ENCODE measurements at regions not wholly inside any gene's neighbourhood (a gene's known extent, or its start where the extent isn't known, plus 50 kb on each side); places are given as distances from the start of the nearest gene placed in this dataset.

DNA sequence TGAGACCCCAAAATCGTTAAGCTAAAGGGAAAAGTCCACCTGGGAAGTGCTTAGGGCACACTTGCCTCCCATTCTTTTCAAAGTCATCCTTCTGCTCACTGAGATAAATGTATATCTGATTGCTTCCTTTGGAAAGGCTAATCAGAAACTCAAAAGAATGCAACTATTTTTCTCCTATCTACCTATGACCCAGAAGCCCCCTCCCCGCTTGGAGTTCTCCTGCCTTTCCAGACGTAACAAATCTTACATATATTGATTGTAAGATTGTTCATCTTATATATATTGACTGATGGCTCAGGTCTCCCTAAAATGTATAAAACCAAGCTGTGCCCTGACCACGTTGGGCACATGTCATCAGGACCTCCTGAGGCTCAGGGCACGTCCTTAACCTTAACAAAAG, 56.8 kb upstream of the ACAN start:
- intact Hi-C loops (cut with DNase I), result no loop called here
- Histone ChIP-seq H3K4me3 (no peak overlapping the region), H3K4me1 (replicated peaks) (no peaks in the 10 kb centered on the region), H3K9me3 (no peaks in the 10 kb centered on the region), H3K36me3 (no peaks in the 10 kb centered on the region), H3K27ac (no peak overlapping the region), H3K27me3 (replicated peaks; ENCODE audit: insufficient read depth) (no peaks in the 10 kb centered on the region)
- 73% methylated on average over 5 of the region's 5 CpGs for WGBS
- no peak for TF ChIP-seq POLR2A (IDR thresholded peaks at IDR 0.05)
- TF ChIP-seq, protein P1, sequence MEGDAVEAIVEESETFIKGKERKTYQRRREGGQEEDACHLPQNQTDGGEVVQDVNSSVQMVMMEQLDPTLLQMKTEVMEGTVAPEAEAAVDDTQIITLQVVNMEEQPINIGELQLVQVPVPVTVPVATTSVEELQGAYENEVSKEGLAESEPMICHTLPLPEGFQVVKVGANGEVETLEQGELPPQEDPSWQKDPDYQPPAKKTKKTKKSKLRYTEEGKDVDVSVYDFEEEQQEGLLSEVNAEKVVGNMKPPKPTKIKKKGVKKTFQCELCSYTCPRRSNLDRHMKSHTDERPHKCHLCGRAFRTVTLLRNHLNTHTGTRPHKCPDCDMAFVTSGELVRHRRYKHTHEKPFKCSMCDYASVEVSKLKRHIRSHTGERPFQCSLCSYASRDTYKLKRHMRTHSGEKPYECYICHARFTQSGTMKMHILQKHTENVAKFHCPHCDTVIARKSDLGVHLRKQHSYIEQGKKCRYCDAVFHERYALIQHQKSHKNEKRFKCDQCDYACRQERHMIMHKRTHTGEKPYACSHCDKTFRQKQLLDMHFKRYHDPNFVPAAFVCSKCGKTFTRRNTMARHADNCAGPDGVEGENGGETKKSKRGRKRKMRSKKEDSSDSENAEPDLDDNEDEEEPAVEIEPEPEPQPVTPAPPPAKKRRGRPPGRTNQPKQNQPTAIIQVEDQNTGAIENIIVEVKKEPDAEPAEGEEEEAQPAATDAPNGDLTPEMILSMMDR (IDR thresholded peaks at IDR 0.05), result no peak
- no peak for TF ChIP-seq POLR2AphosphoS5 (IDR thresholded peaks at IDR 0.05)
- no peak for DNase-seq (ENCODE audit: low spot score)

GRCh38 chr15:88747111-88747510, 56.1 kb upstream of the ACAN start:
- H3K27ac ChIP-seq, result no peak overlapping the region
- H3K4me3 ChIP-seq, result no peak overlapping the region
- intact Hi-C loops (cut with DNase I), result no loop called here
- H3K4me1 ChIP-seq (replicated peaks), result no peaks in the 10 kb centered on the region
- H3K9me3 ChIP-seq, result no peaks in the 10 kb centered on the region
- H3K27me3 ChIP-seq (replicated peaks; ENCODE audit: insufficient read depth), result no peaks in the 10 kb centered on the region
- DNase-seq (ENCODE audit: low spot score), result no peak
- TF ChIP-seq POLR2AphosphoS5 (IDR thresholded peaks at IDR 0.05) (no peak), POLR2A (IDR thresholded peaks at IDR 0.05) (no peak)
- TF ChIP-seq, protein P1 (IDR thresholded peaks at IDR 0.05), result no peak
- WGBS, result 67% methylated on average over 1 of the region's 1 CpG
- no peaks in the 10 kb centered on the region for H3K36me3 ChIP-seq

DNA sequence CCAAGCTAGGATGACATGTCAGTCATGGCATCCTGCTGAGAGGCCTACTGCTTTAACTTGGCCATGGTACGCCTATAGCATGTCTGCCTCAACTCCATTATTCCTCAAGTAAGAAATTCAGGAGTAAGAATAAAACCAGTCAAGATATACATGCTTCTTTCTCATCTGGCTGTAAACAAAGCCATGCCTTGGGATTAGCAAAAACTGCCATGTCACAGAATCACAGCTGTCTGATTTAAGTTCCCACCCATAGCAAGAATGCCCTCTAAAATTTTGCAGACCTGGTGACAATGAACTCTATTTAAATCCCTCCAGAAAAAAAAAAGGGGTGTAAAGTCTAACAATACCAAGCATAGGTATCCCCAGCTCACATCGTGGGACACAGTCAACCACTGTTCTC, 55.6 kb upstream of the ACAN start:
- Histone ChIP-seq H3K4me3 (no peak overlapping the region), H3K4me1 (replicated peaks) (no peaks in the 10 kb centered on the region), H3K36me3 (no peaks in the 10 kb centered on the region), H3K27me3 (replicated peaks; ENCODE audit: insufficient read depth) (no peaks in the 10 kb centered on the region), H3K9me3 (no peaks in the 10 kb centered on the region), H3K27ac (no peak overlapping the region)
- no peak for DNase-seq (ENCODE audit: low spot score)
- WGBS, result 85% methylated on average over 2 of the region's 2 CpGs
- intact Hi-C loops (cut with DNase I), result no loop called here
- TF ChIP-seq POLR2AphosphoS5 (IDR thresholded peaks at IDR 0.05) (no peak), POLR2A (IDR thresholded peaks at IDR 0.05) (no peak)
- TF ChIP-seq, protein P1 (IDR thresholded peaks at IDR 0.05), result no peak

DNA sequence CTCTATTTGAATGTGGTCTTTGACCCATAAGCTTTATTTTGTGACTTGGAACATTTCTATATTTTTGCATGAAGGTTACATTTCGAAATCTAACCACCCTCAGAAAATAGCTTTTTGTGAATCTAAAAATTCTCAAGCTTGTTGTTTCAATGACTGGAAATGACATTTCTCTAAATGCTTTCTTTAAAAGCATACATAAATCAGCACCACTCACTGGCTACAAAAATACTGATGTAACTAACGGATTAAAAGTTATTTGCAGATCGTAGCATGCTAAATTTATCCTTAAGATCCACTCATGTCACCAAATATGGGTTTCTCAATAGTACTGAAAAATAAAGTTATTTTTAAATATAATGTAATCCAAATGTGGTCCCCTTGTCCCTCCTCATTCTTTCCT, 55.2 kb upstream of the ACAN start:
- H3K4me1 ChIP-seq (replicated peaks), result no peaks in the 10 kb centered on the region
- intact Hi-C loops (cut with DNase I), result no loop called here
- H3K27ac ChIP-seq, result no peak overlapping the region
- WGBS, result 73% methylated on average over 3 of the region's 3 CpGs
- no peaks in the 10 kb centered on the region for H3K9me3 ChIP-seq
- DNase-seq (ENCODE audit: low spot score), result no peak
- no peak overlapping the region for H3K4me3 ChIP-seq
- H3K36me3 ChIP-seq, result no peaks in the 10 kb centered on the region
- TF ChIP-seq POLR2AphosphoS5 (IDR thresholded peaks at IDR 0.05), result no peak
- TF ChIP-seq POLR2A (IDR thresholded peaks at IDR 0.05), result no peak
- TF ChIP-seq, protein P1 (IDR thresholded peaks at IDR 0.05), result no peak
- no peaks in the 10 kb centered on the region for H3K27me3 ChIP-seq (replicated peaks; ENCODE audit: insufficient read depth)

GRCh38 chr15:88748651-88749050, 54.6 kb upstream of the ACAN start:
- 83% methylated on average over 2 of the region's 2 CpGs for WGBS

More at GRCh38 chr15:88748651-88749050, 54.6 kb upstream of the ACAN start:
- Histone ChIP-seq H3K4me3 (no peak overlapping the region), H3K27ac (no peak overlapping the region), H3K4me1 (replicated peaks) (no peaks in the 10 kb centered on the region), H3K9me3 (no peaks in the 10 kb centered on the region), H3K27me3 (replicated peaks; ENCODE audit: insufficient read depth) (no peaks in the 10 kb centered on the region), H3K36me3 (no peaks in the 10 kb centered on the region)
- intact Hi-C loops (cut with DNase I), result no loop called here
- DNase-seq (ENCODE audit: low spot score), result no peak
- TF ChIP-seq POLR2AphosphoS5 (IDR thresholded peaks at IDR 0.05), result no peak
- TF ChIP-seq POLR2A (IDR thresholded peaks at IDR 0.05), result no peak
- TF ChIP-seq, protein P1 (IDR thresholded peaks at IDR 0.05), result no peak
